Activated naive CD4-positive, alpha-beta T cell treated with anti-CD3 and anti-CD28 coated beads for 36 hours (primary cell): ENCODE measurements at regions not wholly inside any gene's neighbourhood (a gene's known extent, or its start where the extent isn't known, plus 50 kb on each side); places are given as distances from the start of the nearest gene placed in this dataset.
A peak's percentile ranks its signal among the peaks of the same experiment; 100 is the strongest.
"Not testable (repeated sequence)": the region's sequence is repeated elsewhere in the genome, so short reads cannot be mapped to it uniquely, and the experiment has no call there.

Source experiments
- CTCF ChIA-PET: fragments of 350-600 bp; sonication (Branson Sonifier 250); formaldehyde crosslinking; loops from one replicate; lab custom pipeline; 2021; ENCODE audit warnings: antibody characterized with exemption; lab: Charles Lee
- DNase-seq: peaks from one replicate; pipeline ENCODE4 v3.0.0-alpha.2; 2020
- H3K27ac Mint-ChIP-seq: one replicate; pipeline ENCODE4 v1.8.0; 2021; ENCODE audit warnings: mild to moderate bottlenecking, mixed read lengths
- H3K27me3 Mint-ChIP-seq: one replicate; pipeline ENCODE4 v1.8.0; 2021; ENCODE audit warnings: low read depth, mixed read lengths
- H3K36me3 Mint-ChIP-seq: one replicate; pipeline ENCODE4 v1.8.0; 2021; ENCODE audit warnings: low read depth, mixed read lengths
- H3K4me1 Mint-ChIP-seq: one replicate; pipeline ENCODE4 v1.8.0; 2021; ENCODE audit warnings: low read depth, mixed read lengths
- H3K4me3 Mint-ChIP-seq: one replicate; pipeline ENCODE4 v1.8.0; 2021; ENCODE audit warnings: mild to moderate bottlenecking, moderate library complexity, mixed read lengths
- H3K9me3 Mint-ChIP-seq: one replicate; pipeline ENCODE4 v1.8.0; 2021; ENCODE audit warnings: mixed read lengths
- intact Hi-C: fragments of 100-400 bp; cut with micrococcal nuclease; formaldehyde crosslinking; loops from one replicate; pipeline ENCODE4 v1.15.1; 2023

GRCh38 chr2:230593765-230594164 is 118.9 kb upstream of the CAB39 start:
- DNase-seq = no peak
- Mint-ChIP-seq H3K27me3 (no peaks in the 10 kb centered on the region), H3K27ac (no peak overlapping the region), H3K4me3 (no peak overlapping the region), H3K36me3 (no peaks in the 10 kb centered on the region), H3K9me3 (peaks cover 8% of the 10 kb centered on the region), H3K4me1 (peaks cover 50% of the 10 kb centered on the region)
- intact Hi-C loops = no loop called here
- CTCF ChIA-PET = interaction anchor here (0.7 kb wide), 1 partner anchor 611 kb away, joined by 3 read pairs; no protein-coding TSS in a partner anchor

DNA sequence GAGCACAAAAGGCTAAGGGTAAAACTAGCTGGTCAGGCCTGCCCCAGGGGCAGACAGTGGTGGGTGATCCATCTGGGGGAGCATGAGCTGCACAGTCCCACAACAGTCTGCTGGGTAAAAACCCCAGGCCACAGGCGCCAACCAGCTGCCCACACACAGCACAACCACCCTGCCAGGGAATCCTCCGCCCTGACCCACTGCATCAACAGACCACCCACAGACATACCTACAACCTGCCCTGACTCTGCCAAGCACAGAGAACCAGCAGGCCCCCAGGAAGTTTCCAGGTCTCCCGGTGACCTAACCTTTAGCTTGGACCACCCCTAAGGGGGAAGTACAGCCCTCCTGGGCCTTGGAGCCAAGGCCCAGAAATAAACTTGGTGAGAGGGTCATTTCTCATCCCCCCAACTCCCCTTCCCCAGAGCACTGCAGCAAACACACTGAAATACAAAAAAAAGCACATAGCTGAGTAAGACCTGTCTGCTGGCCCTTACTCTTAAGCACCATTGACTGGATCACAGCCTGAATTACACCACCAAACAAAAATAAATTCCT is 118.3 kb upstream of the CAB39 start:
- CTCF ChIA-PET = interaction anchor here (0.7 to 1.3 kb wide), 3 partner anchors 17 to 612 kb away, joined by 3 to 4 read pairs (median 3); no protein-coding TSS in a partner anchor
- H3K4me1 Mint-ChIP-seq = peaks cover 44% of the 10 kb centered on the region
- no peak overlapping the region for H3K27ac Mint-ChIP-seq

DNA sequence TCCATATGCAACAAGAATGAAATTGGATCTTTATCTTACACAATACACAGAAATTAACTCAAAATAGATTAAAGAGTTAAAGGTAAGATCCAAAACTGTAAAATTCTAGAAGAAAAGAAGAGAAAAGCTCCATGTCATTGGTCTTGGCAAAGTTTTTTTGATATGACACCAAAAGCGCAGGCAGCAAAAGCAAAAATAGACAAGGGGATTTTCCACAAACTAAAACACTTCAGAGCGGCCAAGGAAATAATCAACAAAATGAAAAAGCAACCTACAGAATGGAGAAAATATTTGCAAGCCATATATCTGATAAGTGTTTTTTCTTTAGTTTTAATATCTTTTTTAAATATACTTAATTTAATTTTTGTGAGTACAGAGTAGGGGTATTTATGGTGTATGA is 112.8 kb upstream of the CAB39 start:
- CTCF ChIA-PET = no interaction called here
- no peak overlapping the region for H3K4me3 Mint-ChIP-seq
- intact Hi-C loops = loop anchor here (1.0 to 5.0 kb wide), 2 partner anchors 8 to 183 kb away; partner anchors contain the start of gene SP100
- H3K9me3 Mint-ChIP-seq = peaks cover 11% of the 10 kb centered on the region
- H3K27ac Mint-ChIP-seq = no peak overlapping the region
- H3K4me1 Mint-ChIP-seq = peaks cover 40% of the 10 kb centered on the region
- H3K36me3 Mint-ChIP-seq = peaks cover 9% of the 10 kb centered on the region
- DNase-seq = no peak
- no peaks in the 10 kb centered on the region for H3K27me3 Mint-ChIP-seq

More for the DNA sequence above, 118.3 kb upstream of the CAB39 start:
- Mint-ChIP-seq H3K4me3 (no peak overlapping the region), H3K9me3 (peaks cover 8% of the 10 kb centered on the region), H3K36me3 (no peaks in the 10 kb centered on the region), H3K27me3 (no peaks in the 10 kb centered on the region)
- DNase-seq = no peak
- intact Hi-C loops = no loop called here

- intact Hi-C loops = loop anchor here (1.0 to 5.0 kb wide), 2 partner anchors 8 to 183 kb away; partner anchors contain the start of gene SP100
- CTCF ChIA-PET = no interaction called here
- DNase-seq = no peak
Measured at GRCh38 chr2:230600285-230600684, 112.4 kb upstream of the CAB39 start.

GRCh38 chr2:230600881-230601280 is 111.8 kb upstream of the CAB39 start:
- intact Hi-C loops = loop anchor here (1.0 to 5.0 kb wide), 2 partner anchors 9 to 184 kb away; partner anchors contain the start of gene SP100
- Mint-ChIP-seq H3K27me3 (no peaks in the 10 kb centered on the region), H3K4me1 (peaks cover 40% of the 10 kb centered on the region), H3K9me3 (peaks cover 16% of the 10 kb centered on the region), H3K27ac (peak overlapping the region; percentile 54), H3K4me3 (no peak overlapping the region), H3K36me3 (peaks cover 11% of the 10 kb centered on the region)
- CTCF ChIA-PET = no interaction called here
- no peak for DNase-seq

More at GRCh38 chr2:230600285-230600684, 112.4 kb upstream of the CAB39 start:
- H3K27me3 Mint-ChIP-seq = no peaks in the 10 kb centered on the region
- H3K27ac Mint-ChIP-seq = peak overlapping the region; percentile 31
- H3K4me1 Mint-ChIP-seq = peaks cover 40% of the 10 kb centered on the region
- peaks cover 14% of the 10 kb centered on the region for H3K9me3 Mint-ChIP-seq
- H3K36me3 Mint-ChIP-seq = peaks cover 11% of the 10 kb centered on the region
- H3K4me3 Mint-ChIP-seq = peak overlapping the region; percentile 3

GRCh38 chr2:230601510-230601909 is 111.1 kb upstream of the CAB39 start:
- H3K36me3 Mint-ChIP-seq = peaks cover 11% of the 10 kb centered on the region
- H3K4me3 Mint-ChIP-seq = no peak overlapping the region
- peaks cover 19% of the 10 kb centered on the region for H3K9me3 Mint-ChIP-seq
- no peak for DNase-seq
- peak overlapping the region; percentile 80 for H3K27ac Mint-ChIP-seq
- CTCF ChIA-PET = interaction anchor here (0.6 kb wide), 1 partner anchor 12 kb away, joined by 3 read pairs; no protein-coding TSS in a partner anchor
- intact Hi-C loops = loop anchor here (5.0 kb wide), 1 partner anchor 184 kb away; the partner anchor contains the start of gene SP100
- H3K4me1 Mint-ChIP-seq = peaks cover 40% of the 10 kb centered on the region
- no peaks in the 10 kb centered on the region for H3K27me3 Mint-ChIP-seq

DNA sequence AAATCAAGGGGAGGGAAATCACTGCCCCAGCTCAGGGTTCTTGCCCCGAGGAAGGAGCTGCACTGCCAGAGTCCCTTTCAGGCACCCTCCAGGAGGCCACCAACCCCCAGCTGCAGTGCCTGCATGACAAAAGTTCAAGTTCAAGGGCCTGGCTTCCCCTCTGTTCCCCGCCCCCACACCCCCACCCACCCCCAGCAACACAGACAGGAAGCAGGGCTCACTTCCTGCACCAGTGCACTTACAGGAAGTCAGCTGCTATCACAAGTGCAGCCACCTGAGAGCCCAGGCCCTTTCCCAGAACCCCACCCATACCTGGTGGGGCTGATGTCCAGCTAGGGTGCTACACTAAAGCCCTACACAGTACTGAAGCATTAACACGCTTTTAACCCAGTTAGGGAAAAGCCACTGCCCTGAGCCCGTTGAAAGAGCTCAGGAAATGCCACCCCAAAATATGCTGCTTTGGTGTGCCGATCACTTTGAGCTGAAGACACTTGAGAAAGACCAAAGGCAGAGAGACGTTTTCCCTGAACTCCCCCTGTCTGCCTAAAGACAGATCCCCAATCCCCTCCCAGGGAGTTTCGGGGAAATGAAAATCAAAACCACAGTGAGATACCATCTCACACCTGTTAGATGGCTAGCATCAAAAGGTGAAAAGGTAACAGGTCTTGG is 109.9 kb upstream of the CAB39 start:
- intact Hi-C loops = loop anchor here (1.0 to 5.0 kb wide), 4 partner anchors 19 to 382 kb away; partner anchors contain the start of gene SP100
- H3K4me3 Mint-ChIP-seq = peak overlapping the region; percentile 8
- peak overlapping the region; percentile 89 for H3K27ac Mint-ChIP-seq

DNA sequence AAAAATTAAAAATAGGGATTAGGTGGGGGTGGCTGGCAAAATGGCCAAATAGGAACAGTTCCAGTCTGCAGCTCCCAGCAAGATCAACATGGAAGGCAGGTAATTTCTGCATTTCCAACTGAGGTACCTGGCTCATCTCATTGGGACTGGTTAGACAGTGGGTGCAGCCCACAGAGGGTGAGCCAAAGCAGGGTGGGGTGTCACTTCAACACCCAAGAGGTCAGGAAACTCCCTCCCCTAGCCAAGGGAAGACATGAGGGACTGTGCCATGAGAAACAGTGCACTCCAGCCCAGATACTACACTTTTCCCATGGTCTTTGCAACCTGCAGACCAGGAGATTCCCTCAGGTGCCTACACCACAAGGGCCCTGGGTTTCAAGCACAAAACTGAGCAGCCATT is 109.3 kb upstream of the CAB39 start:
- DNase-seq, H3K4me3 Mint-ChIP-seq, H3K27me3 Mint-ChIP-seq: not testable (repeated sequence)
- Mint-ChIP-seq H3K4me1 (peaks cover 35% of the 10 kb centered on the region), H3K36me3 (peaks cover 11% of the 10 kb centered on the region), H3K9me3 (peaks cover 29% of the 10 kb centered on the region), H3K27ac (peak overlapping the region; percentile 89)
- CTCF ChIA-PET = interaction anchor here (0.6 to 1.1 kb wide), 3 partner anchors 76 to 321 kb away, joined by 3 read pairs; partner anchors contain the start of gene SP100
- intact Hi-C loops = loop anchor here (2.0 to 5.0 kb wide), 2 partner anchors 186 to 285 kb away; partner anchors contain the start of gene SP100

More for the DNA sequence above, 109.9 kb upstream of the CAB39 start:
- peaks cover 38% of the 10 kb centered on the region for H3K4me1 Mint-ChIP-seq
- peaks cover 27% of the 10 kb centered on the region for H3K9me3 Mint-ChIP-seq
- CTCF ChIA-PET = interaction anchor here (0.6 to 1.1 kb wide), 4 partner anchors 76 to 619 kb away, joined by 3 read pairs; partner anchors contain the start of gene SP100
- peak; percentile 76 for DNase-seq
- H3K36me3 Mint-ChIP-seq = peaks cover 11% of the 10 kb centered on the region
- H3K27me3 Mint-ChIP-seq = no peaks in the 10 kb centered on the region

DNA sequence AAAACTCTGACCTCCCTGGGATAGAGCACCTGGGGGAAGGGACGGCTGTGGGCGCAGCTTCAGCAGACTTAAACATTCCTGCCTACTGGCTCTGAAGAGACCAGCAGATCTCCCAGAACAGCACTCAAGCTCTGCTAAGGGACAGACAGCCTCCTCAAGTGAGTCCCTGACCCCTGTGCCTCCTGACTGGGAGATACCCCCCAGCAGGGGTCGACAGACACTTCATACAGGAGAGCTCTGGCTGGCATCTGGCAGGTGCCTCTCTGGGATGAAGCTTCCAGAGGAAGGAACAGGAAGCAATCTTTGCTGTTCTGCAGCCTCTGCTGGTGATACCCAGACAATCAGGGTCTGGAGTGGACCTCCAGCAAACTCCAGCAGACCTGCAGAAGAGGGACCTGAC is 108.5 kb upstream of the CAB39 start:
- H3K4me3 Mint-ChIP-seq, DNase-seq, H3K27me3 Mint-ChIP-seq, H3K27ac Mint-ChIP-seq, CTCF ChIA-PET: not testable (repeated sequence)
- intact Hi-C loops = loop anchor here (5.0 kb wide), 1 partner anchor 187 kb away; the partner anchor contains the start of gene SP100
- Mint-ChIP-seq H3K9me3 (peaks cover 34% of the 10 kb centered on the region), H3K4me1 (peaks cover 33% of the 10 kb centered on the region), H3K36me3 (peaks cover 14% of the 10 kb centered on the region)

DNA sequence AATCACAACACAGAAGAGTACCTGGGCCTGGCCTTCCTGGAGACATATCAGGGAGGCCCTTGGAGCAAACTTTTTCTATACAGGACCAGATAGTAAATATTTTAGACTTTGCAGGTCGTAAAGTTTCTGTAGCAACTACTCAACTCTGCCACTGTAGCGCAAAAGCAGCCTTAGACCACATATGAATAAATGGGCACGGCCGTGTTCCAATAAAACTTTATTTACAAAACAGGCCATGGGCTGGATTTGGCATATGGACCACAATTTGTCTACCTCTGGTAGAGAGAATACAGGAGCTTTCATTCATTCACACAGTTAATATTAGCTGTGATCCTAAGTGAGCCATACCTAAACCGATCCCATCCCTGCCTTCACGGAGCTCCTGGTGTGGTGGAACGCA is 98.6 kb upstream of the CAB39 start:
- no peak for DNase-seq
- peaks cover 33% of the 10 kb centered on the region for H3K4me1 Mint-ChIP-seq
- peaks cover 6% of the 10 kb centered on the region for H3K9me3 Mint-ChIP-seq
- H3K36me3 Mint-ChIP-seq = peaks cover 2% of the 10 kb centered on the region
- intact Hi-C loops = loop anchor here (5.0 to 10.0 kb wide), 2 partner anchors 699 to 812 kb away; no protein-coding TSS in a partner anchor
- H3K27me3 Mint-ChIP-seq = no peaks in the 10 kb centered on the region
- CTCF ChIA-PET = interaction anchor here (0.6 to 1.7 kb wide), 5 partner anchors 46 to 300 kb away, joined by 3 to 7 read pairs (median 4); no protein-coding TSS in a partner anchor
- H3K27ac Mint-ChIP-seq = no peak overlapping the region
- H3K4me3 Mint-ChIP-seq = no peak overlapping the region

GRCh38 chr2:230614913-230615332 is 97.7 kb upstream of the CAB39 start:
- Mint-ChIP-seq H3K36me3 (no peaks in the 10 kb centered on the region), H3K4me3 (no peak overlapping the region), H3K27me3 (no peaks in the 10 kb centered on the region), H3K9me3 (no peaks in the 10 kb centered on the region), H3K4me1 (peaks cover 33% of the 10 kb centered on the region), H3K27ac (peak overlapping the region; percentile 71)
- CTCF ChIA-PET = interaction anchor here (0.6 to 1.7 kb wide), 7 partner anchors 29 to 551 kb away, joined by 3 to 7 read pairs (median 5); no protein-coding TSS in a partner anchor
- peak; percentile 79 for DNase-seq
- intact Hi-C loops = loop anchor here (1.0 to 10.0 kb wide), 5 partner anchors 46 to 813 kb away; partner anchors contain the start of gene CAB39

GRCh38 chr2:230617256-230617706 is 95.4 kb upstream of the CAB39 start:
- intact Hi-C loops = loop anchor here (5.0 to 10.0 kb wide), 2 partner anchors 95 to 702 kb away; partner anchors contain the start of gene CAB39
- CTCF ChIA-PET = interaction anchor here (0.6 to 1.9 kb wide), 2 partner anchors 179 to 181 kb away, joined by 4 to 5 read pairs; no protein-coding TSS in a partner anchor
- H3K27me3 Mint-ChIP-seq, H3K36me3 Mint-ChIP-seq, H3K4me3 Mint-ChIP-seq, H3K27ac Mint-ChIP-seq, DNase-seq, H3K9me3 Mint-ChIP-seq: not testable (repeated sequence)
- H3K4me1 Mint-ChIP-seq = peaks cover 23% of the 10 kb centered on the region
